ENCODE measurements at regions not wholly inside any gene's neighbourhood (a gene's known extent, or its start where the extent isn't known, plus 50 kb on each side); places are given as distances from the start of the nearest gene placed in this dataset.

- peak overlapping the region; percentile 22 for H3K4me2 ChIP-seq
- no peak overlapping the region for H2AFZ ChIP-seq
- WGBS (ENCODE audit: low lambda C conversion rate, missing lambda C conversion rate): 36% methylated on average over 6 of the region's 6 CpGs
- no peaks in the 10 kb centered on the region for H3K9me3 ChIP-seq (ENCODE audit: low read depth)
- H3K4me1 ChIP-seq (ENCODE audit: insufficient read depth): no peaks in the 10 kb centered on the region
- H4K20me1 ChIP-seq (ENCODE audit: insufficient read depth, poor library complexity, severe bottlenecking): no peaks in the 10 kb centered on the region
- peak overlapping the region; percentile 13 for H3K27ac ChIP-seq
- no peaks in the 10 kb centered on the region for H3K79me2 ChIP-seq
- no peaks in the 10 kb centered on the region for H3K9me2 ChIP-seq (replicated peaks; ENCODE audit: insufficient read depth)
- H3K27me3 ChIP-seq: no peaks in the 10 kb centered on the region
- TF ChIP-seq EZH2phosphoT487 (IDR thresholded peaks at IDR 0.05; ENCODE audit: low read depth, severe bottlenecking, unreplicated experiment): no peak
- no peak for TF ChIP-seq CTCF (IDR thresholded peaks at IDR 0.05; ENCODE audit: poor library complexity)
- no peak for TF ChIP-seq EZH2 (IDR thresholded peaks at IDR 0.05; ENCODE audit: borderline replicate concordance)
- no peaks in the 10 kb centered on the region for H3K36me3 ChIP-seq (replicated peaks; ENCODE audit: insufficient read depth, low read depth)
- H3K4me3 ChIP-seq: no peak overlapping the region
- no peak for DNase-seq (ENCODE audit: low spot score)
These were observed 114.6 kb upstream of the MED13L start for GRCh38 chr12:116392061-116392460.

- no peaks in the 10 kb centered on the region for H3K4me1 ChIP-seq (ENCODE audit: insufficient read depth)
- 81% methylated on average over 10 of the region's 10 CpGs for WGBS (ENCODE audit: low lambda C conversion rate, missing lambda C conversion rate)
- no peaks in the 10 kb centered on the region for H3K36me3 ChIP-seq (replicated peaks; ENCODE audit: insufficient read depth, low read depth)
- H3K9me2 ChIP-seq (replicated peaks; ENCODE audit: insufficient read depth): no peaks in the 10 kb centered on the region
- H3K4me3 ChIP-seq: no peak overlapping the region
- no peaks in the 10 kb centered on the region for H3K27me3 ChIP-seq
- TF ChIP-seq EZH2 (IDR thresholded peaks at IDR 0.05; ENCODE audit: borderline replicate concordance) (no peak), CTCF (IDR thresholded peaks at IDR 0.05; ENCODE audit: poor library complexity) (no peak), EZH2phosphoT487 (IDR thresholded peaks at IDR 0.05; ENCODE audit: low read depth, severe bottlenecking, unreplicated experiment) (no peak)
- no peak overlapping the region for H3K4me2 ChIP-seq
- H3K9me3 ChIP-seq (ENCODE audit: low read depth): no peaks in the 10 kb centered on the region
- DNase-seq (ENCODE audit: low spot score): no peak
- no peaks in the 10 kb centered on the region for H3K79me2 ChIP-seq
- no peak overlapping the region for H2AFZ ChIP-seq
- H3K27ac ChIP-seq: no peak overlapping the region
- H4K20me1 ChIP-seq (ENCODE audit: insufficient read depth, poor library complexity, severe bottlenecking): no peaks in the 10 kb centered on the region
These were observed 115.8 kb upstream of the MED13L start for GRCh38 chr12:116393255-116393654.

- 91% methylated on average over 14 of the region's 14 CpGs for WGBS (ENCODE audit: low lambda C conversion rate, missing lambda C conversion rate)
- Histone ChIP-seq H3K4me1 (ENCODE audit: insufficient read depth) (no peaks in the 10 kb centered on the region), H3K4me3 (no peak overlapping the region), H3K27ac (no peak overlapping the region), H2AFZ (no peak overlapping the region), H4K20me1 (ENCODE audit: insufficient read depth, poor library complexity, severe bottlenecking) (no peaks in the 10 kb centered on the region), H3K79me2 (no peaks in the 10 kb centered on the region), H3K9me3 (ENCODE audit: low read depth) (no peaks in the 10 kb centered on the region), H3K27me3 (no peaks in the 10 kb centered on the region), H3K36me3 (replicated peaks; ENCODE audit: insufficient read depth, low read depth) (no peaks in the 10 kb centered on the region), H3K9me2 (replicated peaks; ENCODE audit: insufficient read depth) (no peaks in the 10 kb centered on the region), H3K4me2 (no peak overlapping the region)
- no peak for TF ChIP-seq CTCF (IDR thresholded peaks at IDR 0.05; ENCODE audit: poor library complexity)
- no peak for DNase-seq (ENCODE audit: low spot score)
These were observed 116.6 kb upstream of the MED13L start for GRCh38 chr12:116393859-116394650.

All from hepatocyte (in vitro differentiated cells).